D721Med (cell line): ENCODE measurements at regions not wholly inside any gene's neighbourhood (a gene's known extent, or its start where the extent isn't known, plus 50 kb on each side); places are given as distances from the start of the nearest gene placed in this dataset.

Experiments
- DNase-seq: peaks from one replicate; pipeline ENCODE4 v3.0.0; 2011; ENCODE audit warnings: low spot score; ENCODE audit not compliant: insufficient read length
- FAIRE-seq: peaks from 2 replicates; lab custom pipeline; 2011; peaks lifted over from hg19 to GRCh38; lab: Jason Lieb, UNC
- CTCF ChIP-seq: IDR thresholded peaks from 2 replicates; pipeline ENCODE4 v1.5.1; 2012; ENCODE audit warnings: mild to moderate bottlenecking, control low read depth; ENCODE audit not compliant: insufficient read depth; ENCODE audit errors: missing control alignments

- DNase-seq (no peak), FAIRE-seq (no peak)
- no peak for TF ChIP-seq CTCF
These were observed 220.5 kb upstream of the SEMA3D start for GRCh38 chr7:85407391-85407790.

GRCh38 chr7:85405016-85405902 is 218.4 kb upstream of the SEMA3D start:
- FAIRE-seq = no peak
- TF ChIP-seq CTCF = no peak
- no peak for DNase-seq

- FAIRE-seq = no peak
- TF ChIP-seq CTCF = no peak
- no peak for DNase-seq
These were observed 209.8 kb upstream of the SEMA3D start for GRCh38 chr7:85396676-85397075.

GRCh38 chr7:85392789-85393188 is 205.9 kb upstream of the SEMA3D start:
- no peak for FAIRE-seq
- no peak for DNase-seq
- TF ChIP-seq CTCF = no peak

- no peak for FAIRE-seq
- no peak for DNase-seq
- TF ChIP-seq CTCF = no peak
These were observed 205.5 kb upstream of the SEMA3D start for GRCh38 chr7:85392326-85392725.

- no peak for FAIRE-seq
- DNase-seq = no peak
- no peak for TF ChIP-seq CTCF
These were observed 199.6 kb upstream of the SEMA3D start for GRCh38 chr7:85386460-85386859.

- no peak for TF ChIP-seq CTCF
- no peak for DNase-seq
- FAIRE-seq = no peak
These were observed 197.5 kb upstream of the SEMA3D start for GRCh38 chr7:85384392-85384791.
